Stimulated activated CD4-positive, alpha-beta T cell treated with anti-CD3 and anti-CD28 coated beads, Interleukin-2, amount 100 ng/mL, for 24 hours (primary cell): ENCODE measurements at regions not wholly inside any gene's neighbourhood (a gene's known extent, or its start where the extent isn't known, plus 50 kb on each side); places are given as distances from the start of the nearest gene placed in this dataset.
"Not testable (repeated sequence)": the region's sequence is repeated elsewhere in the genome, so short reads cannot be mapped to it uniquely, and the experiment has no call there.

ENCODE experiments used
- DNase-seq, 2 donors: peaks; one replicate each; pipeline ENCODE4 v3.0.0-alpha.2; 2020

- DNase-seq, result no peak
These were observed 310.2 kb downstream of the SATB1 start for GRCh38 chr3:18114894-18115293.

DNA sequence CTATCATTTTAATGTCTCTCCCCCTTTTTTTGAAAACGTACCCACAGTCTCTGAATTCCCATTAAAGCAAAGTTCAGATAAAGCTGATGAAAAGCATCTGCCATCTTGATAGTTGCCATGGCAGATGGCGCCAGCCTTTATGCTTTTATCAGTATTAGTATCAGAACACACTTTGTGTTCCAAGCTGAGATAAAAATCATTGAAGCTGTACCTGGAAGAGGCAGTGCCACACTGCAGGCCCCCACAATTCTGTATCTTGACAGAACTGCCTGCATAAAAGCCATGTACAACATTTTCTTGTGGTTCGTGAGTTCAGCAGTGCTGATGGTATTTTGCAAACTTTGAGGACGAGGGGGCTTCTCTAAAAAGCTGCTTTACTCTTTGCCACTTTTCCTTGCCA, 311.7 kb downstream of the SATB1 start:
- no peak for DNase-seq

GRCh38 chr3:18112674-18113375, 312.3 kb downstream of the SATB1 start:
- DNase-seq, result no peak

DNA sequence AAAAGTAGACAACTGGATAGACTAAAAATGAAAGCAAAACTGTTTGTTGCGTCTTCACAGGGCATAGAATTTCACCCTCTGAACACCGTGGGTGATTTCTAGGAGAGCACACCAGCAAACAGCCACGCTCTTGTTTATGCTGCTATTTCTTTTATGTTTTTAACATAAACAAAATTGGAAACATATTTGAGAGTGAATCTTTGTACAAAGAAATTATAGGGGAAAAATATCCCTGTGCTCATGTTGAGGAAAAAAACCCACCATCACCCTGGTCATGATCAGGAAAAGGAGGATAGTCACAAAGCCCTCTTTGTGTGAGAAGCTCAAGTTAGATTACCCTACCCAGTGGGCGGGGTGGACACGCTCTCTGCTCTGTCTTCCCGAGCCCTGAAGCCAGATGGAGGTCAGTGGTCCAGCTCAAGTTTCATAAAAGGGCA, 313.3 kb downstream of the SATB1 start:
- DNase-seq, result no peak

DNA sequence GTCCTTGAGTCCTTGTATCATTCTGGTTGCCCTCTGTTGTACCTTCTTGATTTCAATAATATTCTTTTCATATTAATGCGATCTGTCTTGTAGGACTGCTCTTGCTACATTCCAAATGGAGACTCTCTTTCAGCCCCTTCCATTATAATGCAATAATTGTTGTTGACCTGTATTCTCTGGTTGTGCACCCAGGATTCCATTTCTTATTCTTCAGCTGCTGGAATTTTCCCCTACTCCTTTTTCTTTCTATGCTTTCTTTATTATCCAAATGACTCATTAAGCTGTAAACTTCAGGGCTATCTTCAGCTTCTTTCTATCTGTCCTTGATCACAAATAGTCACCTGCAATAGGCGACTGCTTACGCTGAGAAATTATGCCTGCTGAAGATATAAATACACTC, 321.5 kb downstream of the SATB1 start:
- DNase-seq, result no peak

GRCh38 chr3:18100121-18100520, 325.0 kb downstream of the SATB1 start:
- DNase-seq, result no peak

DNA sequence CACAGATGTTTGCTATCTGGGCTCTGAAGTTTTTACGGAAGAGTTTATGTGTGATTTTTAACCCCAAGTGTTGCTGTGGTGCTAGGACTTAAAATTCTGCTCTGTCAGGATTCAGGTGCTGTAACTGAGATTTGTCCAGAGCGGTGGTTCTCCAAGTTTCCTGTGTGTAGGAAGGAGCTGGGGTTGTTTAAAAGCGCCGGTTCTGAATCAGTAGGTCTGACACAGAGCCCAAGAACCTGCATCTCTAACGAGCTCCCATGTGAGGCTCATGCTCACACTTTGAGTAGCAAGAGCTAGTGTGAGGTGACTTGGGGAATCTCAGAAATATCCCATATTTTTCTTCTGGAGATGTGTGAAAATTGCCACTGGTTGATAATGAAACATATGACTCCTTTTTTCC, 325.5 kb downstream of the SATB1 start:
- DNase-seq, result peak in 1 of 2 donors; percentile 10

- DNase-seq, result peak; percentile 36 to 48
These were observed 326.1 kb downstream of the SATB1 start for GRCh38 chr3:18098960-18099587.

GRCh38 chr3:18097989-18098388, 327.1 kb downstream of the SATB1 start:
- DNase-seq, result no peak

GRCh38 chr3:18097473-18097872, 327.7 kb downstream of the SATB1 start:
- DNase-seq, result no peak

DNA sequence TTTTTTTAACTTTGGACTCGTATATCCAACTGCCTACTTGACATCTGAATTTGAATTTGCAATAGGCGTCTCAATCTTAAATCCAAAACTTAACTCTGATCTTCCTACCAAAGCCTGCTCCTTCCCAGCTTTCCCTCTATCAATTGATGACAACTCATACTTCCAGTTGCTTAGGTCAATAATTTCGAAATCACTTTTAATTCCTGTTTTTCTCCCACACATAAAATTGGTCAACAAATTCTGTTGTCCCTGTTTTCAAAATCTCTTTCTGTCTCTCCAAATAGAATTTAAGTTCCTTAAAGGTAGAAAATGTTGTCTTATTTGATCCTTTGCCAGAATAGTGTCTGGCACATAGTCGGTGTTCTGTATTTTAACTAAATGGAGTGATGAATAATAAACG, 332.4 kb downstream of the SATB1 start:
- DNase-seq, result no peak

- no peak for DNase-seq
These were observed 334.8 kb downstream of the SATB1 start for GRCh38 chr3:18090377-18090776.

- no peak for DNase-seq
These were observed 337.2 kb downstream of the SATB1 start for GRCh38 chr3:18087988-18088387.

- no peak for DNase-seq
These were observed 338.4 kb downstream of the SATB1 start for GRCh38 chr3:18086760-18087159.

GRCh38 chr3:18086078-18086477, 339.1 kb downstream of the SATB1 start:
- no peak for DNase-seq

DNA sequence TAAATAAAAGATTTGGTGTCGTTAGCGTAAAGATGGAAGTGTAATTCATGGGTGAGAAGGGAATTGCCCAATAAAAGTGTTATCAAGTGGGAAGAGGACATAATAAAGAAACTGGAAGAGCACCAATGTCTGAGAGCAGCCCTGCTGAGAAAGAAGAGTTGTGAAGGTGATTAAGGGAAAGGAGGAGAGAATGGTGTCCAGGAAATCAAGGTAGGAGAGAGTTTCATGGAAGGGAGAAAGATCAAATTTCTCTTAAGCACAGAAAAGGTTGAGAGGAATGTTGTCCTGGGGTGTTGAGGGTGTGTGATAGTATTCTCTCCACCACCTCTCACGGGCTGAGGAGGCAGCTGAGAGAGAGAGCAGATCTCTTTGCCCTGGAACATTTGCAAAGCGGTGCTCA, 339.7 kb downstream of the SATB1 start:
- DNase-seq, result no peak

DNA sequence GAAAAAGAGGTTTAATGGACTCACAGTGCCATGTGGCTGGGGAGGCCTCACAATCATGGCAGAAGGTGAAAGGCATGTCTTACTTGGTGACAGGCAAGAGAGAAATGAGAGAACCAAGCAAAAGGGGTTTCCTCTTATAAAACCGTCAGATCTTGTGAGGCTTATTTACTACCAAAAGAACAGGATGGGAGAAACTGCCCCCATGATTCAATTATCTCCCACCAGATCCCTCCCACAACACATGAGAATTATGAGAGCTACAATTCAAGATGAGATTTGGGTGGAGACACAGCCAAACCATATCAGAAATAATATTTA, 340.8 kb upstream of the TBC1D5 start:
- DNase-seq, result not testable (repeated sequence)

- DNase-seq, result no peak
These were observed 340.3 kb upstream of the TBC1D5 start for GRCh38 chr3:18082551-18083272.

DNA sequence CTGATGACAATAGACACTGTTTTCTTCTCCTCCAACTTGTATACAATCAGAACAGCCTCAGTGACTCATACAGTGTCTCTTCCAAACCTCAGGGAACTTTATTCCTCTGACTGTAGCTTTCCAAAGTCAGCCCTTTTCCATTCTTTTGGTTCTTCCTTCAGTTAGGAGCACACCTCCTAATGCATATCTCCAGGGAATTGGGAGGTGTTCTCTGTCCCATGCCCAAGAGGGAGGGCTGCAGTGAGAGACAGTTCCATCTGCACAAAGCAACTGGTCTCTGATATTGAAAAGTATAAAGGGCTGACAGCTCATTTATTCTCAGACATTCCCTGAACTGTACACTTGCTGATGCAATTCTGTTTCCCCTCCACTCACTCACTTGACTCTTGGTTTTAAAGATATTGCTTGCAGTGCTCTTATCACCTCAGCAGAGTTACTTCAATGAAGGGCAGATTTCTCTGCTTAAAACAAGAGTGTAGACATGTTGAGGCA, 337.8 kb upstream of the TBC1D5 start:
- DNase-seq, result no peak

DNA sequence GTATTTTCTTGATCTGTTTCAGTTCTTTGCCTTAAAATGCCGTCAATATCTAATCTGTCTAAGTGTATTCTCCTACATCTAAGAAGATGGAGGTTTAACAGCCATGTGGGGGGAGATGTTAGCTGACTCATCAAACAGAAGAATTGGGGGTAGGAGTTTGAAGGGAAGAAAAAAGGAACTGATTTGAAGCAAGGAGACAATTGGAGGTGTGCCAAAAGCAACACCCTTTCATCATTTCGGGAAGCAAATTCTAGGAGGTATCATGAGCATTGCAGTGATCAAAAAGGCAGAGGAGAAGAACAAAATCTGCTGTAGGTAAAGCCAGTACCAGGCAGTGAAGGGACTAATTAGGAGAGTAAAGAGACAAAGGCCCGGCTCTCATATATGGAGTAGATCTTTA, 337.3 kb upstream of the TBC1D5 start:
- no peak for DNase-seq

DNA sequence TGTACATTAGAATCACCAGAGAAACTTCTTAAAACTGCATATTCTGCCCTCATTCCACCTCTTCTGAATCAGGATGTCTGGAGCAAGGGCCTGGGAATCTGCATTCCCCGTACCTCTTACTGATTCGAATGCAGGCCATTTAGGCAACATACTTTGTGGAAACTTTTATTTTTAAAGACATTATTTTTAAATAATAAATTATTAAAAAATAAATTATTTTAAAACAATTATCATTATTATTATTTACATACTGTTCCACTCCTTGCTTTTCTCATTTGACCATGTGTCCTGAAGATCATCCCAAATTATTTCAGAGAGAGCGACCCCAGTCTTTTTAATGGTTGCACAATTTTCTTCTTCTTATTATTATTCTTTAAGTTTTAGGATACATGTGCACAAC, 336.6 kb upstream of the TBC1D5 start:
- DNase-seq, result no peak

GRCh38 chr3:18077128-18077840, 334.9 kb upstream of the TBC1D5 start:
- DNase-seq, result no peak

GRCh38 chr3:18076301-18076700, 333.9 kb upstream of the TBC1D5 start:
- DNase-seq, result no peak

DNA sequence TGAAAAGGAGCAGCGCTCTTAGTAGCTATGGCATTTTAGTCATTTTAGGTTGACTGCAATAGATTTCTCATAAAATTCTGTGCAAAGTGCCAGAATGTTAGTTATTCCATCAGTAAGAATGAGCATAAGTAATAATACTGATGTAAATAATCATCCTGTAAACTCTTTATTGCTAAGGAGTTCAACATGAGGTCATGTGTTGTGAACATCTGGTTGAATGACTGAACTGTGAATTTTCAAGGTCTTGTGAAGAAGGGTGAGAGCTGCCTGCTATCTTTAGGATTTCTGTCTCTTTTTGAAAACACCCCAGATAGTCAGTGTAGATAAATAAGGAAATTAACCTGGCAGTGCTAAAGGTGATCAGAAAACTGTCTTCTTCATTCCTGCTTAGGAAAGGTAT, 333.4 kb upstream of the TBC1D5 start:
- DNase-seq, result no peak
